Kidney epithelial cell (primary cell): ENCODE measurements at regions not wholly inside any gene's neighbourhood (a gene's known extent, or its start where the extent isn't known, plus 50 kb on each side); places are given as distances from the start of the nearest gene placed in this dataset.

Experiments used
- DNase-seq: peaks from one replicate; pipeline ENCODE4 v3.0.0-alpha.2; 2010; ENCODE audit warnings: low read depth
- H3K27me3 ChIP-seq: 2 replicates; pipeline ENCODE4 v1.6.0; 2011; ENCODE audit warnings: low read length; ENCODE audit not compliant: control insufficient read depth, insufficient read depth
- H3K36me3 ChIP-seq: 2 replicates; pipeline ENCODE4 v1.5.1; 2011; ENCODE audit warnings: low read length; ENCODE audit not compliant: control insufficient read depth, insufficient read depth
- H3K4me3 ChIP-seq: 2 replicates; pipeline ENCODE4 v1.5.1; 2011; ENCODE audit warnings: low read depth, mild to moderate bottlenecking, control low read depth, low read length
- TF ChIP-seq, protein P1 (sequence below): IDR thresholded peaks from 2 replicates; pipeline ENCODE4 v1.5.1; 2011; ENCODE audit warnings: mild to moderate bottlenecking, moderate library complexity, low read length, control low read depth, inconsistent platforms; ENCODE audit not compliant: insufficient read depth, poor library complexity, severe bottlenecking

DNA sequence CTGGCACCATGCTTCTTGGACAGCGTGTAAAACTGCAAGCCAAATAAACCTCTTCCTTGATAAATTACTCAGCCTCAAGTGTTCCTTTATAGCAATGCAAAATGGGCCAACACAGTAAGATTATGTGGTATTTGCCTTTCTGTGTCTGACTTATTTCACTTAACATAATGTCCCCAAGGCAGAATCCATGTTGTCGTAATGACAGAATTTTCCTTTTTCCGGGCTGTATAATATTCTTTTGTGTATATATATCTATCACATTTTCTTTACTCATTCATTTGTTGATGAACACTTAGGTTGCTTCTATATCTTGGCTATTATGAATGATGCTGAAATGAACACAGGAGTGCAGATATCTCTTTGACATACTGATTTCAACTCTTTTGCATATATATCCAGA, 209.1 kb upstream of the PTER start:
- TF ChIP-seq, protein P1, sequence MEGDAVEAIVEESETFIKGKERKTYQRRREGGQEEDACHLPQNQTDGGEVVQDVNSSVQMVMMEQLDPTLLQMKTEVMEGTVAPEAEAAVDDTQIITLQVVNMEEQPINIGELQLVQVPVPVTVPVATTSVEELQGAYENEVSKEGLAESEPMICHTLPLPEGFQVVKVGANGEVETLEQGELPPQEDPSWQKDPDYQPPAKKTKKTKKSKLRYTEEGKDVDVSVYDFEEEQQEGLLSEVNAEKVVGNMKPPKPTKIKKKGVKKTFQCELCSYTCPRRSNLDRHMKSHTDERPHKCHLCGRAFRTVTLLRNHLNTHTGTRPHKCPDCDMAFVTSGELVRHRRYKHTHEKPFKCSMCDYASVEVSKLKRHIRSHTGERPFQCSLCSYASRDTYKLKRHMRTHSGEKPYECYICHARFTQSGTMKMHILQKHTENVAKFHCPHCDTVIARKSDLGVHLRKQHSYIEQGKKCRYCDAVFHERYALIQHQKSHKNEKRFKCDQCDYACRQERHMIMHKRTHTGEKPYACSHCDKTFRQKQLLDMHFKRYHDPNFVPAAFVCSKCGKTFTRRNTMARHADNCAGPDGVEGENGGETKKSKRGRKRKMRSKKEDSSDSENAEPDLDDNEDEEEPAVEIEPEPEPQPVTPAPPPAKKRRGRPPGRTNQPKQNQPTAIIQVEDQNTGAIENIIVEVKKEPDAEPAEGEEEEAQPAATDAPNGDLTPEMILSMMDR = no peak
- no peaks in the 10 kb centered on the region for H3K36me3 ChIP-seq

DNA sequence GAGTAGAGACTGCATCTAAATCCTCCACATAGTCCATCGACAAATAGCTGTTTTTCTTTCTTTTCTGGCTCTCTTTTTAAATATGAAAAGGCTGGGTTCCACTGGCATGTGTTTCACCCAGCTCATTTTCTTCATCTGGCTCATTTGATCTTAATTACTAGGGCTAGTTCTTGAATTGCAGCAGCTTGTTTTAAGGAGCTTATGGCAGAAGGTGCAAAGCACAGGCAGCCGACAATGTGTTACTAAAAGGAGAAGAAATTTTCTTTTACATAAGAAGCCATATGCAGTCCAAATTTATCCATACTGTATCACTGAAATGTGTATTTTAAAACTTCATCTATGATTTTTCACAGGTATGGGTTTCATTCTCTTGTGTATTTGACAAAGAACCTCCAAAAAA, 205.6 kb upstream of the PTER start:
- DNase-seq = no peak
- no peak overlapping the region for H3K4me3 ChIP-seq
- TF ChIP-seq, protein P1 = no peak
- no peaks in the 10 kb centered on the region for H3K36me3 ChIP-seq
- no peaks in the 10 kb centered on the region for H3K27me3 ChIP-seq

More for the DNA sequence above, 209.1 kb upstream of the PTER start:
- no peaks in the 10 kb centered on the region for H3K27me3 ChIP-seq
- no peak for DNase-seq
- H3K4me3 ChIP-seq = no peak overlapping the region

DNA sequence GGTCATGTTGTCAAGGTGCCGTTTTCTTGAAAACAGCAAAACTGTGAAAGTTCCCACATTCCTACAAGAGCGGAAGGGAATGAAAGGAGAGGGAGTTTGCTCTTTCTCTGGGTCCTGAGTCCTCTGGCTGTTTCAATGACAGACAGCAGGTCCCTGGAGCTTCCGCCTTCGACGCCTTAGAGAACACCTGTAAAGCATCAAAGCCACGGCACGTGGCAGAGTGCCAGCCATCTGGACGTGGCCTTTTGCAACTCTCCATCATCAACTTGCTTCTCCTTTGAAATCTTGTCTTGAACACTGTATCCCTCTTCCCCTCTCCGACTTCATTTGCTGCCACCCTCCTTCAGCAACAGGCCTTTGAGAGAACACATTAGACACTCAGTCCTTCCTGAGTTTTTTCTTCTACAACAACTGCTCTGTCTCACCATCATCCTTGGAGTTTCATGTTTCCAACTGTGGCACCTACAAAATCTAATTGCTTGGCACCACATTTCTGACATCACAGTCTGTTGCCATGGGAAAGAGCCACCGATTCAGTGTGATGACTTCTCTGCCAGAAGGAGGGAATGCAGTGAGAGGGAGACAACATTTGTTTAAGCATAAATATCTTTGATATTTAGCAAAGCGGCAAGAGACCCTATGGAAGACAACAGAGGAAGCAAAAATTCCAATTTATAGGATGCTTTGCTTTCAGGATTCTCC, 204.9 kb upstream of the PTER start:
- H3K36me3 ChIP-seq = no peaks in the 10 kb centered on the region
- H3K4me3 ChIP-seq = no peak overlapping the region
- no peak for DNase-seq
- no peaks in the 10 kb centered on the region for H3K27me3 ChIP-seq
- TF ChIP-seq, protein P1 = no peak

DNA sequence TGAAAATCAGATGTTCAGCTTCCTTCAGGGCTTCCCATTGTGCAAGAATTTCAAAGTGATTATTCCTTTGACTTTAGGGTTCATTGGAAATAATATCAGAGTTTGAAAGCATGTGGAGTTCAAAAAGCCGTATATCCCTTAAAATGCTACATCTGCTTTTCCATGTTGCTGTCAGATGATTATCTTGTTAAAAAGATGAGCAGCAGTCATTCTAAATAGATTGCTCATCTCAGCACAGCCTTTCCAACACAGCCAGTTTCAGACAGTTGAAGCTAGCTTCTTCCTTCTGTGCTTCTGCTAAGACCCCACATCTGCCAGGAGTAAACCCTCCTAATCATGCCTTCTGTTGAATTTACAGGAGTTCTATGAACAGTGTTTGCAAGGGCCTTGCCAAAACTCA, 204.4 kb upstream of the PTER start:
- no peak for DNase-seq
- Histone ChIP-seq H3K4me3 (no peak overlapping the region), H3K27me3 (no peaks in the 10 kb centered on the region), H3K36me3 (no peaks in the 10 kb centered on the region)
- TF ChIP-seq, protein P1 = no peak

DNA sequence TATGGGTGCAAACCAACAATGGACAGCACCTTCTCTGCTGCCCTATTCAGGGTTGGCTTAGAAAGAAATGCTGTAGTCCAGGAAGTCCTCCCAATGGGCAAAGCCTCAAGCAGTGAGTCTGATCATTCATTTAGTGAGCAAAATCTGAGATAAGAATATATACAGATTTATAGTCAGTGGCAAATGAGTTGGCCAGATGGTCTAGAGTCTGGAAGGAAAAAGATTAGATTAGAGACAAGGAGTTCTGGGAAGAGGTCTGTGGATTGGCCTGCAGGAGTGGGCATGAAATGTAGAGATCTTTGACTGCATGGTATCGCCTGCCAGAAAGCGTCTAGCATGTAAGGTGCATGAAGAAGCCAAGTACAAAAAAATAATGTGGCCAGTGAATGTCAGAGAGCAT, 201.9 kb upstream of the PTER start:
- TF ChIP-seq, protein P1 = no peak
- no peak for DNase-seq
- Histone ChIP-seq H3K36me3 (no peaks in the 10 kb centered on the region), H3K4me3 (no peak overlapping the region), H3K27me3 (no peaks in the 10 kb centered on the region)

DNA sequence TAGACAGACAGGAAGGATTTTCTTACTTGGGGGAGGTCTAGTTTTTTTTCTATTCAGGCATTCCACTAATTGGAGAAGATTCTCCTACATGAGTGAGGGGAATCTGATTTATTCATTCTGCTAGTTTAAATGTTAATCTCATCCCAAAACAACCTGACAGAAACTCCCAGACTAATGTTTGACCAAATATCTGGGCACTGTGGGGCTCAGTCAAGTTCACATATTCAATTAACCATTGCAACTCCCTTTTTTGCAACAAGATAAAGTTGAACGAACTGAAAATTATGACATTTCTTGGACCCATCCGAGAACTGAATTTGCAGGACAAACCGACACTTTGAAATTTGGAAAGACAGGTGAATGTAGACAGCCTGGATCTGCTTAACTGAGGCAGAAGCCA, 194.4 kb upstream of the PTER start:
- TF ChIP-seq, protein P1 = no peak
- no peak for DNase-seq
- H3K27me3 ChIP-seq = no peaks in the 10 kb centered on the region
- H3K36me3 ChIP-seq = no peaks in the 10 kb centered on the region
- no peak overlapping the region for H3K4me3 ChIP-seq
